GM23338 (cell line): ENCODE measurements at regions not wholly inside any gene's neighbourhood (a gene's known extent, or its start where the extent isn't known, plus 50 kb on each side); places are given as distances from the start of the nearest gene placed in this dataset.

ENCODE experiments used
- ATAC-seq: fragments of 200-7000 bp; cut with Tn5 transposase; 3 replicates; pipeline ENCODE4 v1.9.1; 2020
- DNase-seq: peaks from one replicate; pipeline ENCODE4 v3.0.0-alpha.2; 2015; ENCODE audit warnings: low spot score
- H2AFZ ChIP-seq: fragments of 200-600 bp; sonication (generic); 2 replicates; pipeline ENCODE4 v1.8.0; 2016; ENCODE audit warnings: antibody characterized with exemption, mild to moderate bottlenecking, moderate library complexity
- H3F3A ChIP-seq: fragments of 200-600 bp; sonication (generic); replicated peaks from 2 replicates; pipeline ENCODE4 v1.8.0; 2017; ENCODE audit warnings: antibody characterized with exemption, mixed run types, low read depth
- H3K27ac ChIP-seq: fragments of 200-600 bp; sonication (generic); 2 replicates; pipeline ENCODE4 v1.6.1; 2016; ENCODE audit warnings: low read depth
- H3K27me3 ChIP-seq: fragments of 200-600 bp; sonication (generic); 2 replicates; pipeline ENCODE4 v1.8.0; 2016; ENCODE audit warnings: mild to moderate bottlenecking, mixed run types, moderate library complexity; ENCODE audit not compliant: insufficient read depth
- H3K36me3 ChIP-seq: fragments of 200-600 bp; sonication (generic); 2 replicates; pipeline ENCODE4 v1.8.0; 2016; ENCODE audit warnings: mild to moderate bottlenecking; ENCODE audit not compliant: insufficient read depth
- H3K4me1 ChIP-seq: fragments of 200-600 bp; sonication (generic); 2 replicates; pipeline ENCODE4 v1.8.0; 2016; ENCODE audit warnings: mild to moderate bottlenecking, moderate library complexity; ENCODE audit not compliant: insufficient read depth
- H3K4me2 ChIP-seq: fragments of 200-600 bp; sonication (generic); 2 replicates; pipeline ENCODE4 v1.7.1; 2017; ENCODE audit warnings: mixed run types
- H3K4me3 ChIP-seq: fragments of 200-600 bp; sonication (generic); 2 replicates; pipeline ENCODE4 v1.6.1; 2016; ENCODE audit warnings: mixed run types
- H3K79me2 ChIP-seq: fragments of 200-600 bp; sonication (generic); replicated peaks from 2 replicates; pipeline ENCODE4 v1.8.0; 2017; ENCODE audit warnings: mild to moderate bottlenecking; ENCODE audit not compliant: insufficient read depth
- H3K9me2 ChIP-seq: fragments of 200-600 bp; sonication (generic); 2 replicates; pipeline ENCODE4 v1.8.0; 2017; ENCODE audit not compliant: insufficient read depth
- H4K20me1 ChIP-seq: fragments of 200-600 bp; sonication (generic); replicated peaks from 2 replicates; pipeline ENCODE4 v1.8.0; 2017; ENCODE audit warnings: mild to moderate bottlenecking; ENCODE audit not compliant: insufficient read depth
- H3K27ac Mint-ChIP-seq: 2 replicates; pipeline ENCODE4 v1.8.0; 2020; ENCODE audit warnings: inconsistent platforms, mild to moderate bottlenecking, moderate library complexity, mixed read lengths
- H3K27me3 Mint-ChIP-seq: 3 replicates; pipeline ENCODE4 v1.8.0; 2022; ENCODE audit warnings: low read depth, mild to moderate bottlenecking, moderate library complexity, mixed read lengths, inconsistent platforms; ENCODE audit not compliant: insufficient read depth, poor library complexity
- H3K36me3 Mint-ChIP-seq: 3 replicates; pipeline ENCODE4 v1.8.0; 2021; ENCODE audit warnings: low read depth, mild to moderate bottlenecking, inconsistent platforms, moderate library complexity, mixed read lengths
- H3K4me1 Mint-ChIP-seq: 3 replicates; pipeline ENCODE4 v1.8.0; 2020; ENCODE audit warnings: mild to moderate bottlenecking, inconsistent platforms, mixed read lengths
- H3K4me3 Mint-ChIP-seq: 3 replicates; pipeline ENCODE4 v1.8.0; 2021; ENCODE audit warnings: moderate library complexity, mild to moderate bottlenecking, inconsistent platforms, mixed read lengths
- H3K9me3 Mint-ChIP-seq: 3 replicates; pipeline ENCODE4 v1.8.0; 2020; ENCODE audit warnings: moderate library complexity, mild to moderate bottlenecking, inconsistent platforms, mixed read lengths
- CREB1 ChIP-seq: fragments of 250-450 bp; sonication (Bioruptor Pico); IDR thresholded peaks from 2 replicates; pipeline ENCODE4 v1.5.0; 2020; ENCODE audit warnings: low read depth, mild to moderate bottlenecking, moderate library complexity
- ETS1 ChIP-seq: IDR thresholded peaks from 2 replicates; pipeline ENCODE4 v1.6.1; 2016; ENCODE audit warnings: antibody characterized with exemption
- EZH2 ChIP-seq: fragments of 200-600 bp; sonication (generic); IDR thresholded peaks from one replicate; pipeline ENCODE4 v1.8.0; 2017; ENCODE audit warnings: antibody characterized with exemption, mild to moderate bottlenecking, low read depth; ENCODE audit not compliant: unreplicated experiment
- EZH2phosphoT487 ChIP-seq: fragments of 200-600 bp; sonication (generic); IDR thresholded peaks from one replicate; pipeline ENCODE4 v1.8.1; 2018; ENCODE audit warnings: antibody characterized with exemption; ENCODE audit not compliant: unreplicated experiment
- JUNB ChIP-seq: IDR thresholded peaks from one replicate; pipeline ENCODE4 v1.6.1; 2016; ENCODE audit warnings: antibody characterized with exemption; ENCODE audit not compliant: unreplicated experiment
- NANOG ChIP-seq: IDR thresholded peaks from 2 replicates; pipeline ENCODE4 v1.6.1; 2016; ENCODE audit warnings: antibody characterized with exemption, borderline replicate concordance
- POLR2AphosphoS5 ChIP-seq: IDR thresholded peaks from 2 replicates; pipeline ENCODE4 v1.6.1; 2016; ENCODE audit warnings: antibody characterized with exemption, low read depth
- STAT1 ChIP-seq: IDR thresholded peaks from one replicate; pipeline ENCODE4 v1.6.1; 2016; ENCODE audit warnings: antibody characterized with exemption; ENCODE audit not compliant: unreplicated experiment
- ZNF114 ChIP-seq: fragments of 250-450 bp; sonication (Bioruptor Pico); IDR thresholded peaks from 2 replicates; pipeline ENCODE4 v1.5.0; 2020; ENCODE audit warnings: mild to moderate bottlenecking, moderate library complexity
- ZNF331 ChIP-seq: fragments of 250-450 bp; sonication (Bioruptor Pico); IDR thresholded peaks from 2 replicates; pipeline ENCODE4 v1.5.0; 2020; ENCODE audit warnings: low read depth, mild to moderate bottlenecking, moderate library complexity
- TF ChIP-seq, protein P1 (sequence below), 2 experiments: fragments of 200-600 bp in 1 of 2; sonication (generic) in 1 of 2; conservative IDR thresholded peaks; 2 replicates each; pipeline versions ENCODE4 v1.5.1 to v1.6.1; 2016 to 2017; ENCODE audit warnings: antibody characterized with exemption in 2 of 2, low read depth in 2 of 2, mild to moderate bottlenecking in 2 of 2, moderate library complexity in 1 of 2
- TF ChIP-seq, protein P2 (sequence below): IDR thresholded peaks from one replicate; pipeline ENCODE4 v1.6.1; 2018; ENCODE audit warnings: antibody characterized with exemption; ENCODE audit not compliant: unreplicated experiment
- TF ChIP-seq, protein P3 (sequence below): fragments of 250-450 bp; sonication (Bioruptor Pico); IDR thresholded peaks from 2 replicates; pipeline ENCODE4 v1.5.0; 2020; ENCODE audit warnings: mild to moderate bottlenecking, moderate library complexity

DNA sequence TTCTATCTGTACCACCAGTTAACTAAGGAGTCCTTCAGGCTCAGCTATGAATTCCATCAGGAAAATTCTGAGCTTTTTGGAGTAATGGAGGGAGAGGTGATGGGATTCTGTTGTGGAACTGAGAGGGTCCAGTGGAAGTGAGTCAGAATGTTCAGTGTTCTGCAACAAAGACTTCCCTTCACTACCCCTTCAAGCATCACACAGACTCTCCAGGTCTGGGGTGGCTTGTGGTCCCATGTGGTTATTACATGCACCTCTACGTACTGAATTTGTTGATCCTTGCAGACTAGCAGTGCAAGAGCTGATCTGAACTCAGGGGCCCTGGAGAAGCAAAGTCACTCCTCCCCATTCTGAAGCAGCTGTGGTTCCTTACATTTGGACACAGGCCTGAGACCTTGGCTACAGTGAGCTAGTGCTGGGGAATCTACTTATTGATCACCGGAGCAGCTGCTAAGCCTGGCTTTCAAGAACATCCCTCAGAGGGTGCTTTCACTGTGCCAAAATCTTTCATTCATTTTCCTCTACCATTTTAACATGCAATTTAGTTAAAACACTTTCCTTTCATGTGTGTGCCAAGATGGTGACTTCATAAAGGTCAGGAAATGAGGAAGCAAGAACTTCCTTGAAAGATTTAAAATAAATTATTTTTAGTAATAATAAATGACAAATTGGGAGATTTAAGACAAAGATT lies 75.0 kb upstream of the TNC start:
- peaks cover 15% of the 10 kb centered on the region; the same call in 2 of the 3 replicates for H3K9me3 Mint-ChIP-seq
- DNase-seq (no peak), ATAC-seq (no peak)
- Histone ChIP-seq H2AFZ (no peak overlapping the region; the same call in 1 of the 2 replicates), H3K9me2 (no peaks in the 10 kb centered on the region), H3K4me2 (no peak overlapping the region), H3K27me3 (no peaks in the 10 kb centered on the region), H3F3A (no peaks in the 10 kb centered on the region), H3K36me3 (no peaks in the 10 kb centered on the region), H3K27ac (no peak overlapping the region), H3K4me1 (peaks cover 25% of the 10 kb centered on the region), H3K4me3 (no peak overlapping the region), H4K20me1 (no peaks in the 10 kb centered on the region), H3K79me2 (no peaks in the 10 kb centered on the region)
- TF ChIP-seq NANOG: no peak
- TF ChIP-seq POLR2AphosphoS5: no peak
- TF ChIP-seq ZNF114: no peak
- no peak for TF ChIP-seq JUNB
- no peak for TF ChIP-seq EZH2
- TF ChIP-seq, protein P1, sequence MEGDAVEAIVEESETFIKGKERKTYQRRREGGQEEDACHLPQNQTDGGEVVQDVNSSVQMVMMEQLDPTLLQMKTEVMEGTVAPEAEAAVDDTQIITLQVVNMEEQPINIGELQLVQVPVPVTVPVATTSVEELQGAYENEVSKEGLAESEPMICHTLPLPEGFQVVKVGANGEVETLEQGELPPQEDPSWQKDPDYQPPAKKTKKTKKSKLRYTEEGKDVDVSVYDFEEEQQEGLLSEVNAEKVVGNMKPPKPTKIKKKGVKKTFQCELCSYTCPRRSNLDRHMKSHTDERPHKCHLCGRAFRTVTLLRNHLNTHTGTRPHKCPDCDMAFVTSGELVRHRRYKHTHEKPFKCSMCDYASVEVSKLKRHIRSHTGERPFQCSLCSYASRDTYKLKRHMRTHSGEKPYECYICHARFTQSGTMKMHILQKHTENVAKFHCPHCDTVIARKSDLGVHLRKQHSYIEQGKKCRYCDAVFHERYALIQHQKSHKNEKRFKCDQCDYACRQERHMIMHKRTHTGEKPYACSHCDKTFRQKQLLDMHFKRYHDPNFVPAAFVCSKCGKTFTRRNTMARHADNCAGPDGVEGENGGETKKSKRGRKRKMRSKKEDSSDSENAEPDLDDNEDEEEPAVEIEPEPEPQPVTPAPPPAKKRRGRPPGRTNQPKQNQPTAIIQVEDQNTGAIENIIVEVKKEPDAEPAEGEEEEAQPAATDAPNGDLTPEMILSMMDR (conservative IDR thresholded peaks at IDR 0.05; ENCODE audit: low read depth in 2 of 2): no peak
- TF ChIP-seq, protein P2, sequence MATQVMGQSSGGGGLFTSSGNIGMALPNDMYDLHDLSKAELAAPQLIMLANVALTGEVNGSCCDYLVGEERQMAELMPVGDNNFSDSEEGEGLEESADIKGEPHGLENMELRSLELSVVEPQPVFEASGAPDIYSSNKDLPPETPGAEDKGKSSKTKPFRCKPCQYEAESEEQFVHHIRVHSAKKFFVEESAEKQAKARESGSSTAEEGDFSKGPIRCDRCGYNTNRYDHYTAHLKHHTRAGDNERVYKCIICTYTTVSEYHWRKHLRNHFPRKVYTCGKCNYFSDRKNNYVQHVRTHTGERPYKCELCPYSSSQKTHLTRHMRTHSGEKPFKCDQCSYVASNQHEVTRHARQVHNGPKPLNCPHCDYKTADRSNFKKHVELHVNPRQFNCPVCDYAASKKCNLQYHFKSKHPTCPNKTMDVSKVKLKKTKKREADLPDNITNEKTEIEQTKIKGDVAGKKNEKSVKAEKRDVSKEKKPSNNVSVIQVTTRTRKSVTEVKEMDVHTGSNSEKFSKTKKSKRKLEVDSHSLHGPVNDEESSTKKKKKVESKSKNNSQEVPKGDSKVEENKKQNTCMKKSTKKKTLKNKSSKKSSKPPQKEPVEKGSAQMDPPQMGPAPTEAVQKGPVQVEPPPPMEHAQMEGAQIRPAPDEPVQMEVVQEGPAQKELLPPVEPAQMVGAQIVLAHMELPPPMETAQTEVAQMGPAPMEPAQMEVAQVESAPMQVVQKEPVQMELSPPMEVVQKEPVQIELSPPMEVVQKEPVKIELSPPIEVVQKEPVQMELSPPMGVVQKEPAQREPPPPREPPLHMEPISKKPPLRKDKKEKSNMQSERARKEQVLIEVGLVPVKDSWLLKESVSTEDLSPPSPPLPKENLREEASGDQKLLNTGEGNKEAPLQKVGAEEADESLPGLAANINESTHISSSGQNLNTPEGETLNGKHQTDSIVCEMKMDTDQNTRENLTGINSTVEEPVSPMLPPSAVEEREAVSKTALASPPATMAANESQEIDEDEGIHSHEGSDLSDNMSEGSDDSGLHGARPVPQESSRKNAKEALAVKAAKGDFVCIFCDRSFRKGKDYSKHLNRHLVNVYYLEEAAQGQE: no peak
- TF ChIP-seq EZH2phosphoT487: no peak
- TF ChIP-seq, protein P3, sequence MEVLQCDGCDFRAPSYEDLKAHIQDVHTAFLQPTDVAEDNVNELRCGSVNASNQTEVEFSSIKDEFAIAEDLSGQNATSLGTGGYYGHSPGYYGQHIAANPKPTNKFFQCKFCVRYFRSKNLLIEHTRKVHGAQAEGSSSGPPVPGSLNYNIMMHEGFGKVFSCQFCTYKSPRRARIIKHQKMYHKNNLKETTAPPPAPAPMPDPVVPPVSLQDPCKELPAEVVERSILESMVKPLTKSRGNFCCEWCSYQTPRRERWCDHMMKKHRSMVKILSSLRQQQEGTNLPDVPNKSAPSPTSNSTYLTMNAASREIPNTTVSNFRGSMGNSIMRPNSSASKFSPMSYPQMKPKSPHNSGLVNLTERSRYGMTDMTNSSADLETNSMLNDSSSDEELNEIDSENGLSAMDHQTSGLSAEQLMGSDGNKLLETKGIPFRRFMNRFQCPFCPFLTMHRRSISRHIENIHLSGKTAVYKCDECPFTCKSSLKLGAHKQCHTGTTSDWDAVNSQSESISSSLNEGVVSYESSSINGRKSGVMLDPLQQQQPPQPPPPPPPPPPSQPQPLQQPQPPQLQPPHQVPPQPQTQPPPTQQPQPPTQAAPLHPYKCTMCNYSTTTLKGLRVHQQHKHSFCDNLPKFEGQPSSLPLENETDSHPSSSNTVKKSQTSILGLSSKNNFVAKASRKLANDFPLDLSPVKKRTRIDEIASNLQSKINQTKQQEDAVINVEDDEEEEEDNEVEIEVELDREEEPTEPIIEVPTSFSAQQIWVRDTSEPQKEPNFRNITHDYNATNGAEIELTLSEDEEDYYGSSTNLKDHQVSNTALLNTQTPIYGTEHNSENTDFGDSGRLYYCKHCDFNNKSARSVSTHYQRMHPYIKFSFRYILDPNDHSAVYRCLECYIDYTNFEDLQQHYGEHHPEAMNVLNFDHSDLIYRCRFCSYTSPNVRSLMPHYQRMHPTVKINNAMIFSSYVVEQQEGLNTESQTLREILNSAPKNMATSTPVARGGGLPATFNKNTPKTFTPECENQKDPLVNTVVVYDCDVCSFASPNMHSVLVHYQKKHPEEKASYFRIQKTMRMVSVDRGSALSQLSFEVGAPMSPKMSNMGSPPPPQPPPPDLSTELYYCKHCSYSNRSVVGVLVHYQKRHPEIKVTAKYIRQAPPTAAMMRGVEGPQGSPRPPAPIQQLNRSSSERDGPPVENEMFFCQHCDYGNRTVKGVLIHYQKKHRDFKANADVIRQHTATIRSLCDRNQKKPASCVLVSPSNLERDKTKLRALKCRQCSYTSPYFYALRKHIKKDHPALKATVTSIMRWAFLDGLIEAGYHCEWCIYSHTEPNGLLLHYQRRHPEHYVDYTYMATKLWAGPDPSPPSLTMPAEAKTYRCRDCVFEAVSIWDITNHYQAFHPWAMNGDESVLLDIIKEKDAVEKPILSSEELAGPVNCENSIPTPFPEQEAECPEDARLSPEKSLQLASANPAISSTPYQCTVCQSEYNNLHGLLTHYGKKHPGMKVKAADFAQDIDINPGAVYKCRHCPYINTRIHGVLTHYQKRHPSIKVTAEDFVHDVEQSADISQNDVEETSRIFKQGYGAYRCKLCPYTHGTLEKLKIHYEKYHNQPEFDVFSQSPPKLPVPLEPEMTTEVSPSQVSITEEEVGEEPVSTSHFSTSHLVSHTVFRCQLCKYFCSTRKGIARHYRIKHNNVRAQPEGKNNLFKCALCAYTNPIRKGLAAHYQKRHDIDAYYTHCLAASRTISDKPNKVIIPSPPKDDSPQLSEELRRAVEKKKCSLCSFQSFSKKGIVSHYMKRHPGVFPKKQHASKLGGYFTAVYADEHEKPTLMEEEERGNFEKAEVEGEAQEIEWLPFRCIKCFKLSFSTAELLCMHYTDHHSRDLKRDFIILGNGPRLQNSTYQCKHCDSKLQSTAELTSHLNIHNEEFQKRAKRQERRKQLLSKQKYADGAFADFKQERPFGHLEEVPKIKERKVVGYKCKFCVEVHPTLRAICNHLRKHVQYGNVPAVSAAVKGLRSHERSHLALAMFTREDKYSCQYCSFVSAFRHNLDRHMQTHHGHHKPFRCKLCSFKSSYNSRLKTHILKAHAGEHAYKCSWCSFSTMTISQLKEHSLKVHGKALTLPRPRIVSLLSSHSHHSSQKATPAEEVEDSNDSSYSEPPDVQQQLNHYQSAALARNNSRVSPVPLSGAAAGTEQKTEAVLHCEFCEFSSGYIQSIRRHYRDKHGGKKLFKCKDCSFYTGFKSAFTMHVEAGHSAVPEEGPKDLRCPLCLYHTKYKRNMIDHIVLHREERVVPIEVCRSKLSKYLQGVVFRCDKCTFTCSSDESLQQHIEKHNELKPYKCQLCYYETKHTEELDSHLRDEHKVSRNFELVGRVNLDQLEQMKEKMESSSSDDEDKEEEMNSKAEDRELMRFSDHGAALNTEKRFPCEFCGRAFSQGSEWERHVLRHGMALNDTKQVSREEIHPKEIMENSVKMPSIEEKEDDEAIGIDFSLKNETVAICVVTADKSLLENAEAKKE: no peak
- TF ChIP-seq ETS1: no peak
- no peak for TF ChIP-seq ZNF331 (CRISPR knock-in tag)
- TF ChIP-seq CREB1 (CRISPR knock-in tag): no peak
- no peak for TF ChIP-seq STAT1
- H3K36me3 Mint-ChIP-seq: peaks cover 13% of the 10 kb centered on the region
- peaks cover 3% of the 10 kb centered on the region for H3K27me3 Mint-ChIP-seq
- peaks cover 18% of the 10 kb centered on the region for H3K4me1 Mint-ChIP-seq
- no peak overlapping the region for H3K27ac Mint-ChIP-seq
- no peak overlapping the region for H3K4me3 Mint-ChIP-seq
